ENCODE measurements at regions not wholly inside any gene's neighbourhood (a gene's known extent, or its start where the extent isn't known, plus 50 kb on each side); places are given as distances from the start of the nearest gene placed in this dataset.
"Not testable (repeated sequence)": the region's sequence is repeated elsewhere in the genome, so short reads cannot be mapped to it uniquely, and the experiment has no call there.

DNA sequence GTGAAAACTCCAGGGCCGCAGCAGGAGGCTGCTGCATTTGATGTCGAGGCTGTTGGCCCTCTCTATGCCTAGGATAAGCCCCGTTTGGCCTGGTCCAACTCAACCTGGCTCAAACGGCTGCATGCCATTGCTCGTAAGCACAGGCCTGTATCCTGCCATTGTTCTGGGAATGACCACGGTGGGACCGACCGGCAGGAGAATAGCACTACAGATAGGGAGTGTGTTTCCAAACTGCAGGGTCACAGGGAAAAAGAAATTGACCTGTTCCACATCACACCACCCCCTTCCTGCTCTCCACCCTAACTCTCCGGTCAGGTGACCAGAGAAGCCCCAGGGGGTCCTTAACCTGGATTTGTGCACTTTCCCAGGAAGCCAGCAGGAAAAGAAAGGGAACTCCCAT lies 278.7 kb upstream of the KLF4 start:
- POLR2A ChIA-PET: no interaction called here
- CTCF ChIA-PET: no interaction called here
- no peaks in the 10 kb centered on the region for H3K27me3 Mint-ChIP-seq
- DNase-seq (no peak), ATAC-seq (replicated peaks in 1 of 4) (no peak)
- WGBS (ENCODE audit: insufficient coverage): 80% methylated on average over 6 of the region's 9 CpGs
- H3K27ac Mint-ChIP-seq: no peak overlapping the region
- Histone ChIP-seq H3K9me3 (no peaks in the 10 kb centered on the region), H3K27me3 (replicated peaks in 1 of 2; ENCODE audit: control insufficient read depth in 2 of 2, extremely low read depth in 1 of 2, insufficient read depth in 2 of 2, low read length in 1 of 2) (no peaks in the 10 kb centered on the region), H3K27ac (ENCODE audit: low read length) (no peak overlapping the region), H3K4me3 (ENCODE audit: control insufficient read depth in 1 of 2, extremely low read depth in 1 of 2, low read length in 1 of 2) (no peak overlapping the region), H3K4me1 (ENCODE audit: control insufficient read depth in 1 of 2, extremely low read depth in 1 of 2, insufficient read depth in 2 of 2, low read length in 2 of 2) (no peaks in the 10 kb centered on the region), H3K36me3 (ENCODE audit: control insufficient read depth in 2 of 2, extremely low read depth in 1 of 2, insufficient read depth in 1 of 2, low read length in 1 of 2) (no peaks in the 10 kb centered on the region)
- H3K4me1 Mint-ChIP-seq: no peaks in the 10 kb centered on the region
- H3K36me3 Mint-ChIP-seq: no peaks in the 10 kb centered on the region
- no peak overlapping the region for H3K4me3 Mint-ChIP-seq
- peaks cover 4 to 13% (median 6%) of the 10 kb centered on the region in 3 donors for H3K9me3 Mint-ChIP-seq

- ATAC-seq (replicated peaks in 1 of 4) (no peak), DNase-seq (no peak)
- no peak overlapping the region for H3K27ac Mint-ChIP-seq
- H3K4me1 Mint-ChIP-seq: no peaks in the 10 kb centered on the region
- H3K36me3 ChIP-seq (ENCODE audit: control insufficient read depth in 2 of 2, extremely low read depth in 1 of 2, insufficient read depth in 1 of 2, low read length in 1 of 2): no peaks in the 10 kb centered on the region
- WGBS (ENCODE audit: insufficient coverage): 86% methylated on average over 4 of the region's 4 CpGs
- peaks cover 4 to 13% (median 6%) of the 10 kb centered on the region in 3 donors for H3K9me3 Mint-ChIP-seq
- no peaks in the 10 kb centered on the region for H3K9me3 ChIP-seq
- H3K4me1 ChIP-seq (ENCODE audit: control insufficient read depth in 1 of 2, extremely low read depth in 1 of 2, insufficient read depth in 2 of 2, low read length in 2 of 2): no peaks in the 10 kb centered on the region
- no peaks in the 10 kb centered on the region for H3K36me3 Mint-ChIP-seq
- CTCF ChIA-PET: no interaction called here
- H3K27ac ChIP-seq (ENCODE audit: low read length): no peak overlapping the region
- H3K27me3 ChIP-seq (replicated peaks in 1 of 2; ENCODE audit: control insufficient read depth in 2 of 2, extremely low read depth in 1 of 2, insufficient read depth in 2 of 2, low read length in 1 of 2): no peaks in the 10 kb centered on the region
- POLR2A ChIA-PET: no interaction called here
- H3K27me3 Mint-ChIP-seq: no peaks in the 10 kb centered on the region
- H3K4me3 Mint-ChIP-seq: no peak overlapping the region
- H3K4me3 ChIP-seq (ENCODE audit: control insufficient read depth in 1 of 2, extremely low read depth in 1 of 2, low read length in 1 of 2): no peak overlapping the region
Observed at GRCh38 chr9:107767711-107768110, 278.1 kb upstream of the KLF4 start.

DNA sequence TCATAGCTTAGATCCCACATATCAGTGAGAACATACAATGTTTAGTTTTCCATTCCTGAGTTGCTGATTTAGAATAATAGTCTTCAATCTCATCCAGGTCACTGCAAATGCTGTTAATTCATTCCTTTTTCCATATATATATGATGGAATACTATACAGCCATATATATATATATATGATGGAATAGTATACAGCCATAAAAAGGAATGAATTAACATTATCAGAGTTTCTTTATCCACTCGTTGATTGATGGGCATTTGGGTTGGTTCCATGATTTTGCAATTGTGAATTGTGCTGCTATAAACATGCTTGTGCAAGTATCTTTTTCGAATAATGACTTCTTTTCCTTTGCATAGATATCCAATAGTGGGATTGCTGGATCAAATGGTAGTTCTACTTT lies 273.9 kb upstream of the KLF4 start:
- not testable (repeated sequence) for H3K36me3 Mint-ChIP-seq

GRCh38 chr9:107761307-107761706 lies 271.7 kb upstream of the KLF4 start:
- no peaks in the 10 kb centered on the region for H3K36me3 ChIP-seq (ENCODE audit: control insufficient read depth in 2 of 2, extremely low read depth in 1 of 2, insufficient read depth in 1 of 2, low read length in 1 of 2)
- Mint-ChIP-seq H3K27ac (no peak overlapping the region), H3K4me1 (no peaks in the 10 kb centered on the region), H3K9me3 (peaks cover 6 to 16% (median 14%) of the 10 kb centered on the region in 3 donors), H3K36me3 (no peaks in the 10 kb centered on the region), H3K27me3 (no peaks in the 10 kb centered on the region), H3K4me3 (no peak overlapping the region)
- H3K4me3 ChIP-seq (ENCODE audit: control insufficient read depth in 1 of 2, extremely low read depth in 1 of 2, low read length in 1 of 2): no peak overlapping the region
- DNase-seq (no peak), ATAC-seq (replicated peaks in 1 of 4) (no peak)
- 79% methylated on average over 2 of the region's 2 CpGs for WGBS (ENCODE audit: insufficient coverage)
- H3K9me3 ChIP-seq: no peaks in the 10 kb centered on the region
- H3K4me1 ChIP-seq (ENCODE audit: control insufficient read depth in 1 of 2, extremely low read depth in 1 of 2, insufficient read depth in 2 of 2, low read length in 2 of 2): no peaks in the 10 kb centered on the region
- no peak overlapping the region for H3K27ac ChIP-seq (ENCODE audit: low read length)
- CTCF ChIA-PET: no interaction called here
- POLR2A ChIA-PET: no interaction called here
- H3K27me3 ChIP-seq (replicated peaks in 1 of 2; ENCODE audit: control insufficient read depth in 2 of 2, extremely low read depth in 1 of 2, insufficient read depth in 2 of 2, low read length in 1 of 2): no peaks in the 10 kb centered on the region

More for the DNA sequence above, 273.9 kb upstream of the KLF4 start:
- H3K36me3 ChIP-seq (ENCODE audit: control insufficient read depth in 2 of 2, extremely low read depth in 1 of 2, insufficient read depth in 1 of 2, low read length in 1 of 2); H3K4me3 ChIP-seq (ENCODE audit: control insufficient read depth in 1 of 2, extremely low read depth in 1 of 2, low read length in 1 of 2); H3K4me1 ChIP-seq (ENCODE audit: control insufficient read depth in 1 of 2, extremely low read depth in 1 of 2, insufficient read depth in 2 of 2, low read length in 2 of 2); ATAC-seq (replicated peaks in 1 of 4); H3K27ac ChIP-seq (ENCODE audit: low read length); DNase-seq; H3K4me1 Mint-ChIP-seq; CTCF ChIA-PET; H3K27me3 Mint-ChIP-seq; H3K9me3 ChIP-seq; H3K4me3 Mint-ChIP-seq; H3K27ac Mint-ChIP-seq; H3K27me3 ChIP-seq (replicated peaks in 1 of 2; ENCODE audit: control insufficient read depth in 2 of 2, extremely low read depth in 1 of 2, insufficient read depth in 2 of 2, low read length in 1 of 2); POLR2A ChIA-PET: not testable (repeated sequence)
- H3K9me3 Mint-ChIP-seq: peaks cover 6 to 14% (median 11%) of the 10 kb centered on the region in 3 donors
- WGBS (ENCODE audit: insufficient coverage): no CpG with 5 or more reads among the region's 2 CpGs

DNA sequence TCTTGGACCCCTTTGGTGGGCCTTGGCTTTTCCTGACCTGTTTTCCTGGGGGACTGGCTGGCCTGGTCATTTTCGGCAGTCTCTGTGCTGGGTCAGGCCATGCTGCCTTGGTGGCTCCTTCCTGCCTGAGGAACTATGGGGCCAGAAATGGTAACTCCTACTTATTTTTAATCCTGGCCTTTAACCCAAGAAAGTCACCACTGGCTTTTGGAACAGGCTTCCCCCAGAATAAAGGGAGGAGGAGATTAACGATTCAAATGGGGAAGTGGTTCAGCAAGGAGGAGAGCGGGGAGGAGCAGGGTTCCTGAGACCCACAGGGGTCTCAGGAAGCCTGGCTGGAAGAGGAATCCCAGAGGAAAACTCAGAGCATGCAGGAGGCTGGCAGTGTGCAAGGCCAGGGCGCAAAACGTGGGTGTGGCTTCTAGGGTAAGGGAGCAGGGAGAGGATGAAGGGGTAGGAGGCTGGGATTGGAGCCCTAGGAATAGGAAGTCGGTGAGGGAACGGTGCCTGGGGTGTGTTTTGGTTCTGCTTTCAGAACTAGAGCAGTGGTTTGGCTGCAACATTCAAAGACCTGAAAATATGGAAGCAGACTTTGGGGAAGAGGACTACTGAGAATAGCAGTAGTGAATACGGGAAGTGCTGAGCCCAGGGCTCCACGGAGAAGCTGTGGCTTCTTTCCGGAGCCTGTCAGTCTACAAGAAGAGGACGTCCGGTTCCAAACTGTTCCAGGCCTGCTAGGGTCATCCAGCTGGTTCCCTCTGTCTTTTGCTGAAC lies 271.1 kb upstream of the KLF4 start:
- WGBS (ENCODE audit: insufficient coverage): 21% methylated on average over 10 of the region's 12 CpGs
- Histone ChIP-seq H3K27ac (ENCODE audit: low read length) (no peak overlapping the region), H3K9me3 (no peaks in the 10 kb centered on the region), H3K4me1 (ENCODE audit: control insufficient read depth in 1 of 2, extremely low read depth in 1 of 2, insufficient read depth in 2 of 2, low read length in 2 of 2) (no peaks in the 10 kb centered on the region), H3K27me3 (replicated peaks in 1 of 2; ENCODE audit: control insufficient read depth in 2 of 2, extremely low read depth in 1 of 2, insufficient read depth in 2 of 2, low read length in 1 of 2) (no peaks in the 10 kb centered on the region), H3K36me3 (ENCODE audit: control insufficient read depth in 2 of 2, extremely low read depth in 1 of 2, insufficient read depth in 1 of 2, low read length in 1 of 2) (no peaks in the 10 kb centered on the region), H3K4me3 (ENCODE audit: control insufficient read depth in 1 of 2, extremely low read depth in 1 of 2, low read length in 1 of 2) (no peak overlapping the region)
- ChIA-PET POLR2A (no interaction called here), CTCF (no interaction called here)
- DNase-seq (peak in 3 of 35 experiments; percentile 0 to 28 (median 2)), ATAC-seq (replicated peaks in 1 of 4) (no peak)
- Mint-ChIP-seq H3K9me3 (peaks cover 6 to 16% (median 14%) of the 10 kb centered on the region in 3 donors), H3K27me3 (no peaks in the 10 kb centered on the region), H3K27ac (no peak overlapping the region), H3K36me3 (no peaks in the 10 kb centered on the region), H3K4me3 (no peak overlapping the region), H3K4me1 (no peaks in the 10 kb centered on the region)

DNA sequence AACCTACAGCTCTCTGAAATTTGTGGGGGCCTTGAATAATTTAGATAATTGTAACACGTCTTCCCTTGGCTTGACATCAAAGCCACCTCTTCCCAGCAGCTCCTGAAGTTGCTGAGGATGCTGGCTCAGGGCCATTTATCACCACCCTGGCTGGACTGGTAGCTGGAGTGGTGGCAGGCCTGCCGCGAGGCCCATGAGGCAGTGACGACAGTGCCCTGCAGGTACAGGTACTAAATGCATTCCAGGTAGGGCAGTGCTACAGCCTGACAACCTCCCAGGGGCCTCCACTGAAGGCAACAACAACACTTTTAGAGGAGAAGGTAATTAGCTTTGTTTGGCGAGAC lies 270.2 kb upstream of the KLF4 start:
- Mint-ChIP-seq H3K27ac (no peak overlapping the region), H3K4me1 (no peaks in the 10 kb centered on the region), H3K36me3 (no peaks in the 10 kb centered on the region), H3K27me3 (no peaks in the 10 kb centered on the region), H3K9me3 (peaks cover 3 to 20% (median 16%) of the 10 kb centered on the region in 3 donors), H3K4me3 (no peak overlapping the region)
- no peaks in the 10 kb centered on the region for H3K4me1 ChIP-seq (ENCODE audit: control insufficient read depth in 1 of 2, extremely low read depth in 1 of 2, insufficient read depth in 2 of 2, low read length in 2 of 2)
- no peak for DNase-seq
- H3K36me3 ChIP-seq (ENCODE audit: control insufficient read depth in 2 of 2, extremely low read depth in 1 of 2, insufficient read depth in 1 of 2, low read length in 1 of 2): no peaks in the 10 kb centered on the region
- H3K9me3 ChIP-seq: no peaks in the 10 kb centered on the region
- ChIA-PET POLR2A (no interaction called here), CTCF (no interaction called here)
- ATAC-seq (replicated peaks in 1 of 4): no peak
- no CpG with 5 or more reads among the region's 5 CpGs for WGBS (ENCODE audit: insufficient coverage)
- H3K27ac ChIP-seq (ENCODE audit: low read length): no peak overlapping the region
- H3K27me3 ChIP-seq (replicated peaks in 1 of 2; ENCODE audit: control insufficient read depth in 2 of 2, extremely low read depth in 1 of 2, insufficient read depth in 2 of 2, low read length in 1 of 2): no peaks in the 10 kb centered on the region
- H3K4me3 ChIP-seq (ENCODE audit: control insufficient read depth in 1 of 2, extremely low read depth in 1 of 2, low read length in 1 of 2): no peak overlapping the region
